ENCODE measurements at regions not wholly inside any gene's neighbourhood (a gene's known extent, or its start where the extent isn't known, plus 50 kb on each side); places are given as distances from the start of the nearest gene placed in this dataset.

DNA sequence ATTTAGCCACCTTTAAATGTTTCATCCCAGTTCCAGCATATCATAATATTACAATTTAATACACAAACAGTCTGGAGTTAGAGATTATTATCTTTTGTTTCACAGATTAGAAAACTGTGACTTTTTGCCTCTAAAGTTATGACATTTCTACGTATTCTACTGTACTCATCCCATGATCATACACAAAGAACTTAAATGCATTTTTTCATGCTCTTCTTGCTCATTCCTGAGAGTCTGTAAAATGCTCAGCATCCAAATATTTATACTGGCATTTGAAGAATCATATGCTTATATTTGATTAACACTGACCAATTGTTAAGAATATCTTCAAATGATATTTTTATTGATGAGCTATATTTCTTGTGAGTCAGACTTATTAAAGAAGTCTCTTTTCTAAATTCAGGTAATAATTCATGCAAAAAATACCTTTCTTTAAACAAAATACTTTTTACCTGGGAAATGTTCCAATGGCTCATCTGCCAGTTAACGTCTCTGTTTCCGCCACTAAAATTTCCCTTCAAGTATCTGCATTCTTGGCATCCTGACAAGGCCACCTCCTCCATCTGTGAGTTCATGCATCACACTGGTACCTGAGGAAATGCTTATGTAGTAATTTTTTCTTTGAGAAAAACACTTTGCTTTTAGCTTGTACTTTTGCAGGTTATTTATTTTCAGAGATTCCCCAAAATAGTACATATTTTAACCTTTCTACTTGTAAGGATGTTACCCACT, 139.6 kb upstream of the RASA1 start:
- Histone ChIP-seq H3K4me3 (ENCODE audit: control insufficient read depth in 2 of 3, extremely low read depth in 1 of 3, insufficient read depth in 2 of 3, low read depth in 1 of 3, low read length in 3 of 3) (no peak overlapping the region), H3K79me2 (ENCODE audit: control insufficient read depth, insufficient read depth, low read length) (no peaks in the 10 kb centered on the region), H3K27ac (ENCODE audit: control insufficient read depth, insufficient read depth, low read length) (peak overlapping the region; percentile 59), H3K36me3 (ENCODE audit: control insufficient read depth in 2 of 2, extremely low read depth in 1 of 2, insufficient read depth in 2 of 2, low read length in 2 of 2) (no peaks in the 10 kb centered on the region), H4K20me1 (ENCODE audit: control insufficient read depth, extremely low read depth, insufficient read depth, low read length) (no peaks in the 10 kb centered on the region), H3K9me3 (ENCODE audit: control insufficient read depth, low read depth, low read length) (no peaks in the 10 kb centered on the region), H3K9ac (ENCODE audit: control insufficient read depth, extremely low read depth, insufficient read depth, low read length) (no peak overlapping the region), H3K4me1 (ENCODE audit: control insufficient read depth, extremely low read depth, insufficient read depth, low read length) (peaks cover 34% of the 10 kb centered on the region), H3K9me1 (ENCODE audit: control insufficient read depth, extremely low read depth, insufficient read depth, low read length) (no peaks in the 10 kb centered on the region), H2AFZ (ENCODE audit: control insufficient read depth, low read length) (no peak overlapping the region), H3K4me2 (ENCODE audit: control insufficient read depth, extremely low read depth, insufficient read depth, low read depth, low read length) (peak overlapping the region; percentile 67), H3K27me3 (ENCODE audit: control insufficient read depth, extremely low read depth, insufficient read depth, low read length) (no peaks in the 10 kb centered on the region)
- TF ChIP-seq EZH2 (IDR thresholded peaks at IDR 0.05; ENCODE audit: low read length) = no peak
- TF ChIP-seq, protein P1, sequence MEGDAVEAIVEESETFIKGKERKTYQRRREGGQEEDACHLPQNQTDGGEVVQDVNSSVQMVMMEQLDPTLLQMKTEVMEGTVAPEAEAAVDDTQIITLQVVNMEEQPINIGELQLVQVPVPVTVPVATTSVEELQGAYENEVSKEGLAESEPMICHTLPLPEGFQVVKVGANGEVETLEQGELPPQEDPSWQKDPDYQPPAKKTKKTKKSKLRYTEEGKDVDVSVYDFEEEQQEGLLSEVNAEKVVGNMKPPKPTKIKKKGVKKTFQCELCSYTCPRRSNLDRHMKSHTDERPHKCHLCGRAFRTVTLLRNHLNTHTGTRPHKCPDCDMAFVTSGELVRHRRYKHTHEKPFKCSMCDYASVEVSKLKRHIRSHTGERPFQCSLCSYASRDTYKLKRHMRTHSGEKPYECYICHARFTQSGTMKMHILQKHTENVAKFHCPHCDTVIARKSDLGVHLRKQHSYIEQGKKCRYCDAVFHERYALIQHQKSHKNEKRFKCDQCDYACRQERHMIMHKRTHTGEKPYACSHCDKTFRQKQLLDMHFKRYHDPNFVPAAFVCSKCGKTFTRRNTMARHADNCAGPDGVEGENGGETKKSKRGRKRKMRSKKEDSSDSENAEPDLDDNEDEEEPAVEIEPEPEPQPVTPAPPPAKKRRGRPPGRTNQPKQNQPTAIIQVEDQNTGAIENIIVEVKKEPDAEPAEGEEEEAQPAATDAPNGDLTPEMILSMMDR (optimal IDR thresholded peaks at IDR 0.05 in 1 of 3, IDR thresholded peaks at IDR 0.05 in 1 of 3, conservative IDR thresholded peaks at IDR 0.05 in 1 of 3; ENCODE audit: extremely low read depth in 1 of 3, insufficient read depth in 2 of 3, low read length in 3 of 3) = no peak
- dilution Hi-C loops (cut with MboI; ENCODE audit: extremely low pct_ligation_motif_present, low sequenced_read_pairs) = no loop called here
- peak; percentile 64 for DNase-seq (ENCODE audit: low read depth, low spot score)
- FAIRE-seq = peak; percentile 78

DNA sequence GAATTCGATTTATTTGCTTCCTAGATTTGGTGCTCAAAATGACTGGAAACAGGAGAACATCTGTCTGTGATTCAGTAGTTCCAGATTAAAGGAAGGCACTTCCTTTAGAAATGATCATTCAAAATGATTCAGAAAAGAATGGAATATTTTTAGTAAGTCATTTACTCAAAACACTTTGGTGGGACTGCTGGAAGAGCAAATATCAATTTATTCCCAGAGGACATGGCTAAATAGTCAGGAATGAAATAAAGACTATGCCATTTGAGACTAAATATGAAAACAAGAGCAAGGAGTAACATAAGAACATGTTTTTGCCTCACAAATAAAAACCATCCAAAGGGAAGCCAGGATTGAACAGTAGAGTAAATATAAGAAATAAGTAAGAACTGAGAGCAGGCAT, 138.6 kb upstream of the RASA1 start:
- Histone ChIP-seq H3K4me2 (ENCODE audit: control insufficient read depth, extremely low read depth, insufficient read depth, low read depth, low read length) (no peak overlapping the region), H3K27ac (ENCODE audit: control insufficient read depth, insufficient read depth, low read length) (no peak overlapping the region), H4K20me1 (ENCODE audit: control insufficient read depth, extremely low read depth, insufficient read depth, low read length) (no peaks in the 10 kb centered on the region), H3K9me1 (ENCODE audit: control insufficient read depth, extremely low read depth, insufficient read depth, low read length) (no peaks in the 10 kb centered on the region), H3K27me3 (ENCODE audit: control insufficient read depth, extremely low read depth, insufficient read depth, low read length) (no peaks in the 10 kb centered on the region), H2AFZ (ENCODE audit: control insufficient read depth, low read length) (no peak overlapping the region), H3K79me2 (ENCODE audit: control insufficient read depth, insufficient read depth, low read length) (no peaks in the 10 kb centered on the region), H3K36me3 (ENCODE audit: control insufficient read depth in 2 of 2, extremely low read depth in 1 of 2, insufficient read depth in 2 of 2, low read length in 2 of 2) (no peaks in the 10 kb centered on the region), H3K4me1 (ENCODE audit: control insufficient read depth, extremely low read depth, insufficient read depth, low read length) (peaks cover 24% of the 10 kb centered on the region), H3K4me3 (ENCODE audit: control insufficient read depth in 2 of 3, extremely low read depth in 1 of 3, insufficient read depth in 2 of 3, low read depth in 1 of 3, low read length in 3 of 3) (no peak overlapping the region), H3K9me3 (ENCODE audit: control insufficient read depth, low read depth, low read length) (no peaks in the 10 kb centered on the region), H3K9ac (ENCODE audit: control insufficient read depth, extremely low read depth, insufficient read depth, low read length) (no peak overlapping the region)
- TF ChIP-seq, protein P1 (optimal IDR thresholded peaks at IDR 0.05 in 1 of 3, IDR thresholded peaks at IDR 0.05 in 1 of 3, conservative IDR thresholded peaks at IDR 0.05 in 1 of 3; ENCODE audit: extremely low read depth in 1 of 3, insufficient read depth in 2 of 3, low read length in 3 of 3) = no peak
- TF ChIP-seq EZH2 (IDR thresholded peaks at IDR 0.05; ENCODE audit: low read length) = no peak
- dilution Hi-C loops (cut with MboI; ENCODE audit: extremely low pct_ligation_motif_present, low sequenced_read_pairs) = no loop called here
- DNase-seq (ENCODE audit: low read depth, low spot score) (no peak), FAIRE-seq (no peak)
